Adipocyte (in vitro differentiated cells): ENCODE measurements at regions not wholly inside any gene's neighbourhood (a gene's known extent, or its start where the extent isn't known, plus 50 kb on each side); places are given as distances from the start of the nearest gene placed in this dataset.

Source experiments
- DNase-seq: peaks from one replicate; pipeline ENCODE4 v3.0.0-alpha.2; 2015; ENCODE audit warnings: low read depth
- H3K27me3 ChIP-seq: replicated peaks from 2 replicates; pipeline ENCODE4 v1.7.0; 2013; ENCODE audit warnings: mild to moderate bottlenecking, low read length, moderate library complexity; ENCODE audit not compliant: control insufficient read depth, insufficient read depth
- H3K36me3 ChIP-seq: 2 replicates; pipeline ENCODE4 v1.7.0; 2013; ENCODE audit warnings: low read length, mild to moderate bottlenecking, moderate library complexity; ENCODE audit not compliant: control insufficient read depth, insufficient read depth, severe bottlenecking
- H3K4me1 ChIP-seq: 2 replicates; pipeline ENCODE4 v1.7.0; 2013; ENCODE audit warnings: mild to moderate bottlenecking, low read length, moderate library complexity; ENCODE audit not compliant: control insufficient read depth, insufficient read depth
- H3K4me3 ChIP-seq: 2 replicates; pipeline ENCODE4 v1.7.0; 2013; ENCODE audit warnings: mild to moderate bottlenecking, low read length, moderate library complexity
- H3K9ac ChIP-seq: 2 replicates; pipeline ENCODE4 v1.7.0; 2013; ENCODE audit warnings: mild to moderate bottlenecking, low read length, moderate library complexity
- H3K9me3 ChIP-seq: 2 replicates; pipeline ENCODE4 v1.7.0; 2013; ENCODE audit warnings: mild to moderate bottlenecking, low read length, moderate library complexity; ENCODE audit not compliant: control insufficient read depth

- H3K9me3 ChIP-seq: no peaks in the 10 kb centered on the region
- H3K9ac ChIP-seq: no peak overlapping the region
- no peaks in the 10 kb centered on the region for H3K36me3 ChIP-seq
- DNase-seq: no peak
- H3K4me1 ChIP-seq: no peaks in the 10 kb centered on the region
- H3K27me3 ChIP-seq: no peaks in the 10 kb centered on the region
- H3K4me3 ChIP-seq: no peak overlapping the region
These were observed 357.3 kb downstream of the HRH4 start for GRCh38 chr18:24817587-24818371.

- no peak overlapping the region for H3K4me3 ChIP-seq
- H3K27me3 ChIP-seq: no peaks in the 10 kb centered on the region
- H3K4me1 ChIP-seq: no peaks in the 10 kb centered on the region
- DNase-seq: no peak
- no peaks in the 10 kb centered on the region for H3K9me3 ChIP-seq
- H3K9ac ChIP-seq: no peak overlapping the region
- H3K36me3 ChIP-seq: no peaks in the 10 kb centered on the region
These were observed 358.0 kb downstream of the HRH4 start for GRCh38 chr18:24818441-24818840.

GRCh38 chr18:24819141-24819890, 358.9 kb downstream of the HRH4 start:
- no peak for DNase-seq
- Histone ChIP-seq H3K4me3 (no peak overlapping the region), H3K9me3 (no peaks in the 10 kb centered on the region)

GRCh38 chr18:24825397-24825796, 365.0 kb downstream of the HRH4 start:
- no peaks in the 10 kb centered on the region for H3K27me3 ChIP-seq
- no peaks in the 10 kb centered on the region for H3K36me3 ChIP-seq
- H3K4me1 ChIP-seq: no peaks in the 10 kb centered on the region
- no peak for DNase-seq
- H3K4me3 ChIP-seq: no peak overlapping the region
- no peak overlapping the region for H3K9ac ChIP-seq
- H3K9me3 ChIP-seq: no peaks in the 10 kb centered on the region

More at GRCh38 chr18:24819141-24819890, 358.9 kb downstream of the HRH4 start:
- Histone ChIP-seq H3K9ac (no peak overlapping the region), H3K4me1 (no peaks in the 10 kb centered on the region), H3K27me3 (no peaks in the 10 kb centered on the region), H3K36me3 (no peaks in the 10 kb centered on the region)

GRCh38 chr18:24826605-24827004, 366.2 kb downstream of the HRH4 start:
- Histone ChIP-seq H3K27me3 (no peaks in the 10 kb centered on the region), H3K36me3 (no peaks in the 10 kb centered on the region), H3K9me3 (no peaks in the 10 kb centered on the region), H3K4me3 (no peak overlapping the region), H3K9ac (no peak overlapping the region), H3K4me1 (no peaks in the 10 kb centered on the region)
- no peak for DNase-seq

- Histone ChIP-seq H3K9ac (no peak overlapping the region), H3K36me3 (no peaks in the 10 kb centered on the region), H3K4me1 (no peaks in the 10 kb centered on the region), H3K4me3 (no peak overlapping the region), H3K9me3 (no peaks in the 10 kb centered on the region), H3K27me3 (no peaks in the 10 kb centered on the region)
- DNase-seq: peak; percentile 1
These were observed 367.1 kb downstream of the HRH4 start for GRCh38 chr18:24827501-24827900.

- no peaks in the 10 kb centered on the region for H3K4me1 ChIP-seq
- H3K4me3 ChIP-seq: no peak overlapping the region
- H3K27me3 ChIP-seq: no peaks in the 10 kb centered on the region
- no peak for DNase-seq
- H3K36me3 ChIP-seq: no peaks in the 10 kb centered on the region
- H3K9me3 ChIP-seq: no peaks in the 10 kb centered on the region
- H3K9ac ChIP-seq: no peak overlapping the region
These were observed 370.6 kb downstream of the HRH4 start for GRCh38 chr18:24831081-24831480.

GRCh38 chr18:24831871-24832665, 371.6 kb downstream of the HRH4 start:
- H3K4me3 ChIP-seq: no peak overlapping the region
- H3K27me3 ChIP-seq: no peaks in the 10 kb centered on the region
- no peak for DNase-seq
- H3K36me3 ChIP-seq: no peaks in the 10 kb centered on the region
- H3K9me3 ChIP-seq: no peaks in the 10 kb centered on the region
- H3K4me1 ChIP-seq: peaks cover 3% of the 10 kb centered on the region
- H3K9ac ChIP-seq: no peak overlapping the region

- no peaks in the 10 kb centered on the region for H3K27me3 ChIP-seq
- DNase-seq: no peak
These were observed 375.3 kb downstream of the HRH4 start for GRCh38 chr18:24835751-24836150.

GRCh38 chr18:24837066-24837465, 376.6 kb downstream of the HRH4 start:
- Histone ChIP-seq H3K36me3 (no peaks in the 10 kb centered on the region), H3K27me3 (no peaks in the 10 kb centered on the region), H3K4me1 (peaks cover 6% of the 10 kb centered on the region), H3K9ac (no peak overlapping the region), H3K9me3 (no peaks in the 10 kb centered on the region), H3K4me3 (peak overlapping the region; percentile 32)
- peak; percentile 1 for DNase-seq

More at GRCh38 chr18:24835751-24836150, 375.3 kb downstream of the HRH4 start:
- H3K4me1 ChIP-seq: peaks cover 6% of the 10 kb centered on the region
- H3K9ac ChIP-seq: no peak overlapping the region
- H3K36me3 ChIP-seq: no peaks in the 10 kb centered on the region
- no peak overlapping the region for H3K4me3 ChIP-seq
- H3K9me3 ChIP-seq: no peaks in the 10 kb centered on the region

- Histone ChIP-seq H3K9me3 (no peaks in the 10 kb centered on the region), H3K4me1 (peaks cover 6% of the 10 kb centered on the region), H3K9ac (no peak overlapping the region), H3K4me3 (no peak overlapping the region), H3K27me3 (no peaks in the 10 kb centered on the region), H3K36me3 (no peaks in the 10 kb centered on the region)
- DNase-seq: no peak
These were observed 379.6 kb downstream of the HRH4 start for GRCh38 chr18:24840051-24840450.
